Stimulated activated CD4-positive, alpha-beta T cell treated with anti-CD3 and anti-CD28 coated beads, Interleukin-12 subunit alpha, Interleukin-12 subunit beta, amount 100 ng/mL, for 48 hours (primary cell): ENCODE measurements at regions not wholly inside any gene's neighbourhood (a gene's known extent, or its start where the extent isn't known, plus 50 kb on each side); places are given as distances from the start of the nearest gene placed in this dataset.

Experiments
- DNase-seq, 3 donors: peaks; one replicate each; pipeline ENCODE4 v3.0.0-alpha.2; 2020; ENCODE audit warnings: low read depth in 2 of 3, low spot score in 1 of 3

DNA sequence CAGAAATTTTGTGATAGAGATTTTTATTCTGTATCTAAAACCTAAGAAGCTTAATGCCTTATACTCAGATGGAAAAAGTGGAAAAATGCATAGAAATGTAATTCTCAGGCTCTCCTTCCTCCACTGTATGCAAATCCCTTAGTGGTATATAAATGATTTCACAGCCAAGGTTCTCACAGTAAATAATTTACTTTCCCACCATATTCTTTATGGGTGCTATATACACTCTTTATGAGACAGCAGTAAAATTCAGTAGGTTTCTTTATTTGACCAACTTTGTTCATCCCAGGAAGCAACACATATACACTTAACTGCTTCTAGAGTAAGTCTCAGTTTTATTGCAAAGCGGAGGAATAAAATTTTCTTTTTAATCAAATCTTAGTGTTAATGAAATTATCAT is 1399.7 kb downstream of the PCDH7 start:
- DNase-seq: no peak

GRCh38 chr4:32128549-32128948 is 1408.4 kb downstream of the PCDH7 start:
- no peak for DNase-seq

DNA sequence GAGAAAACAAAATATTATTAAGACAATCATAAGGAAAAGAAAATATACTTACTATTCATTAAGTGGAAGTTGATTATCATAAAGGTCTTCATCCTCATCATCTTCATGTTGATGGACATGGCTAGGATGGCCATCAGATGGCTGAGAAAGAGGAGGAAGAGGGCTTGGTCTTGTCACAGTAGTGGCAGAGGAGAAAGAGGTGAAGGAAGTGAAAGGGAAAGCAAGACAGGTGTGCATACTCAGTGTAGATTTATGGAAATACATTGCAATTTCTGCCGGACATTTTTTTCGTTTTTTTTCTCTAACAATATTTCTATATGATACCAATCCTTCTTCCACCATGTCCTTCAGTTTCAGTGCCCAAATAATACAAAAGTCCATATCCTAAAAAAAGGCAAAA is 1409.8 kb downstream of the PCDH7 start:
- no peak for DNase-seq

- DNase-seq: no peak
Measured at GRCh38 chr4:32133141-32133540, 1413.0 kb downstream of the PCDH7 start.

DNA sequence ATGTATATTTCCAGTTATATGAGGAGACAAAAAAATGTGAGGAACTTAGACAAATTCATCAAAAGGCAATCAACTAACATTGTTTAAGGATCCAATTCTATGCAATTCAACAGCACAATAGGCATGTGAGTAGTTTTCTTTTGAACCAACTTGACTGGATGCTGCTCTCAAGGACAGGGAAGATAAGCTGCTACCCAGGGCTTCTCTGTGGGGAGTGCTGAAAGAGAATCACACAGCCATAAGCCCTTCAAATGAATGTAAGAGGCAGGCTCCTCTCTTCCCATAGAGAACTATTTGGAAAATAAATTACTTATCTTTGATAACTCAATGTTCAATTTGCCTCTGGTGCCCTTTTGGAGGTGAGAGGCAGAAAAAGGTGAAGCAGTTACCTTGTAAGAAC is 1413.6 kb downstream of the PCDH7 start:
- no peak for DNase-seq

DNA sequence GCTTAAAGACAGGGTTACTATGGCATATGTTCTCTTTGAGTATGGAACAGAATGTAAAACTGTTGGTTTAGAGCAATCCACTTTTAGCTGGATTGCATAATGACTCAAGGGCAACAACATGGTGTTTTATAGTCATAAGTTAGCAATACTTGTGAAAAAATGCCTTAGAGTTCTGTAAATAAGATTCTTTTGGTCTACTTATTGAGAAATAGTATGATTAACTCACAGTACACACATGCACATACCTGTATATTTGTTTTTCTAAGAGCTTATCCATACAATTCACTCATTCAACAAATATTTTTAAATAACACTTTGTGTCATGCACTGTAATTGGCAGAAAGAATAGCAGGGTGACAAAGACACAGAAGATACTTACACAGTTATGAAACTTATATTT is 1415.5 kb downstream of the PCDH7 start:
- DNase-seq: no peak

DNA sequence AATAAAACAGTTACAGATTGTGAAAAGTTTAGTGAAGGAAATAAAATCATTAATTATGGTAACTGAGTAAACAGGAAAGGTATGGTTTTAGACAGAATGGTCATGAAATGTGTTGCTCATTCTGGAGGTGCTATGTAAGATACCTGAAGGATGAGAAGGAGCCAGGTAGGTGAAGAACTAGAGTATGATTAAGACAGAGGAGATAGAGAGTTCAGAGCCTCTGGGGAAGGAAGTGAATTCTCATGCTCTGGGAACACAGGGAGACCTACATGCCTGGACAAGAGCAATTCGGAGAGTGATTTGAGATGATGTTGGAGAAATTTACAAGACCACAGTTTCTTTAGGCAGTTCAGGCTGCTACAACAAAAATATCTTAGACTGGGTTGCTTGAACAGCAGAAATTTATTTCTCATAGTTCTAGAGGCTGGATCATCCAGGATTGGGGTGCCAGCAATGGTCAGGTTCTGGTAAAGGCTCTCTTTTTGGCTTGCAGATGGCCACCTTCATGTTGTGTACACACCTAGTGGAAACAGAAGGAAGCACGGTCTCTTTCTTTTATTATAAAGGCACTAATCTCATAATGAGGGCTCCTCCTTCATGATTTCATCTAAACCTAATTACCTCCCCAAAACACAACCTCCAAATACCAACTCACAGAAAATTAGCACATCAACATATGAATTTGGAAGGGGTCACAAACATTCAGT is 1416.1 kb downstream of the PCDH7 start:
- DNase-seq: no peak

GRCh38 chr4:32140636-32141035 is 1420.5 kb downstream of the PCDH7 start:
- no peak for DNase-seq

DNA sequence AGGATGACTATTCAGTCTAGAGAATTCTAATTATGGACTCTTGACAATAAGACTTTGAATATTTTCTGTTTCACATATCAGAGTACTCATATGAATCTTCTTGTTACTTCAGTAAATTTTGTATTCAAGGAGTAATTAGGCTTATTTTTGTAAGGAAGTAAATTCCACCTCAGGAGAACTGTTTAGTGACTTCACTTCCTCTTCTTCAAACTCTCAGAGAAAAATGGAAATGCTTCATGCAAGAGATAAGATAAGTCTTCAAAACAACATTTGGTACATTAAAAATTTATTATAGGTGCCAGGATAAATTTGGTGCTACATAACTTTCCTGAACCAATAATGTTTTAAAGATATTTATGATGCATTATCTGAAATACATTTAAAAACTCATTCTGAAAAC is 1421.9 kb downstream of the PCDH7 start:
- no peak for DNase-seq

GRCh38 chr4:32145987-32146386 is 1425.8 kb downstream of the PCDH7 start:
- DNase-seq: no peak

DNA sequence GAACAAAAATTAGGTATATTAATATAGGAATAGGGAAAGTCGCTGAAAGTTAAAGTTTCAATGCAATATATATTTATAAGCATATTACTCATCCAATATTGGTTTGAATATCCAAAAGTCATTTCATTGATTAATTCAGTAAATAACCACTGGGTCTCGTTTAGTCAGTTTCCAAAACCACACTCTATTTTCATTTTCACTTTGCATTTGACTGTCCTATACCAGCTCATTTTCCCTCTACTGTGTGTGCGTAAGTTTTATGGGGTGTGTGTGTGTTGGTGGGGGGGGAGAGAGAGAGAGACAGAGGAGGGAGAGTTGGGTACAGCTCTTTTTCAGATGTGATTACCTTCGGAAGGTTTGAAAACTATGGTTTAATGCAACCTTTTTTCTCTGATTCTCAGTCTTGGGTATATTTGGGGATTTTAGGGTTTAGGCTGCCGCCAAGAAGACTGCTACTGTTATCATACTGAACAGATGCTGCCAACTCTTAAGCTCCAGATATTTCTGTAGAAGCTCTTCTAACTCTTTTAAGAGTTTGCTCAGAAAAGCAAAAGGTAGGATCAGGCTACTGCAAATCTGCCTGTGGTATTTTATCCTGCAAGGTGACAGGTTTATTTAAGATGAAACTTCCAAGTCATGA is 1427.4 kb downstream of the PCDH7 start:
- no peak for DNase-seq

DNA sequence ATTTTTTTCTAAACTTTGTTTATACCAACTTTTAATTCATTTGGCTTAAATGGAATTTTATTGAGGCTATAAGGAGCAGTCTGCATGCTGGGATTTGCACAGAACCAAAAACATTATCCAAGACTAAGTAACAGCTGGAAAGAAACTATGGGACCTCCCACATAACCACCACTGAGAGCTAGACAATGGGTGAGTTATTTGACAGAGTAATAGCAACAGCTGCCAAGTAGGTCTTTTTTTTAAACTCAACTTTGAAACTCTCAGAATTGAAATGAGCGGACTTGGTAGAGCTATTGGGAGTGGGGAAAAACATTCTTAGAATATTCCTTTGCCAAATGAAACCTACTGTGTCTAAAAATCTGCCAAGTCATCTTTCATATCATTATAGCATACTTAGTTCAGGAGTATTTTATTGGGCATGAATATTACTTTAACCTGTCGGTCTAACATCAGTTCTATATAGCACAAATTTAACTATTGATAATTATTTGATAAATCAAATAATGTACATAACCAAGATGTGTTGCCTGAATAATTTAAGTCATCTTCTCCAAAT is 1428.0 kb downstream of the PCDH7 start:
- no peak for DNase-seq

DNA sequence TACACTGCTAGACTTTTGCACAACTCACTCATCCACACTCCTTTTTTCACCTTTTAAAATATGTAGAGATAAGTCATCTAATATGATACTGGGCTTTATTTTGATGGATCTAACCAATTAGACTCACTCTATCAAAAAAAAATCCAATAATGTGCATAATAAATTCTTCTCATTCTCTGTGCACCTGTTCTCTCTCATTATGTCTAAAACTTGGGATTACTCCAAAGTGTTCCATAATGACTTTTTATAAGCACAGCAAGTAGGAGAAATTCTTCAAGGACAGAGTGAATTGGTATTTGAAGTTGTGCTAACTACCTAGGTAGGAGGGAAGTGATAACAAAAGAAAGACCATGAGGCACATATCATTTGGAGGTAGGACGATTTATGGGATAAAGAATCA is 1438.8 kb downstream of the PCDH7 start:
- DNase-seq: no peak

- DNase-seq: no peak
Measured at GRCh38 chr4:32161392-32161791, 1441.2 kb downstream of the PCDH7 start.

DNA sequence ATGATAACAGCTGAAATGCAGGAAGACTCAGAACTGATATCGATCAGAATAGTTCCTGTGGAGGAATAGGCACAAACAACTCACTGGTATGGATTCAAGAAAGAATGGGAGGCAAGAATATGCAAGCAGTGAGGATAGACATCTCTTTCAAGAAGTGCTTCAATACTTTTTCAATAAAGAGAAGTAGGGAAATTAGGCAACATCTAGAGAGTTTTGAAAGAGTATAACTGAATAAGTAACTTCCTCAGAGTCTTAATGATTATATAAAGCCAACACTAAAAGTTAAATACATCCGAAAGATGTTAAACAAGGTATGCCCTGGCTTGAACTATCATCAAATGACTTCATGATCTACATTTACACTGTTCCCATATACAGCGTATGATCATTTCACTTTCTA is 1443.0 kb downstream of the PCDH7 start:
- no peak for DNase-seq

DNA sequence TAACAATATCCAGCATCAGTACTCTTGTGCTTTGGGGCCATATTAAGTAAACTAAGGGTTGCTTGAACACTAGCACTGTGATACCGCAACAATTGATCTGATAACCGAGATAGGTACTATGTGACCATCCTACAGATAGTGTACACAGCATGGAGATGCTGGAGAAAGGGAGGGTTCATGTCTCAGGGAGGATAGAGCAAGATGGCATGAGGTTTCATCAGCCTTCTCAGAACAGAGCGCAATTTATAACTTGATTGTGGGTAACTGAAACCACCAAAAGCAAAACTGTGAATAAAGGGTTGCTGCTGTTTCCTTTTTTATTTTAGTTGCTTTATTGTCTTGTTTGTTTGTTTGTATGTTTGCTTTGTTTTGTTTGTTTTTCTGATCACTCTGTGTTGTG is 1449.7 kb downstream of the PCDH7 start:
- DNase-seq: no peak

DNA sequence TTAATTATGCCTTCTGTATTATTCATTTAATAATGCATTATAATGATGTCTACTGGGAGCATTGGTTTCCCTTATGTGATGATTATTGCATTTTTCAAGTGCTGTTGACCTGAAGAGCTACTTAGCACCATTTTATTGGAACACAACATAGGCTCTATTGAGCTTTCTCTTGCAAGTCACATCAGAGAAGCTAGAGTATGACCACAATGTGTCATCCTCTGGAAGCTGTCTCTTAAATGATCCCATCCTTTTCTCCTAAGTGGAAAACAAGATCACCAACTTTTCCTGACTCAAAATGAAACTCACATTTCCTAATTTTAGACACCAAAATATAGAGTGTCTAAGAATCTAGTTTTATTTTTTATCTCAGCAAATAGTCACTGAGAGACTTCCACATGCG is 1451.9 kb downstream of the PCDH7 start:
- no peak for DNase-seq

DNA sequence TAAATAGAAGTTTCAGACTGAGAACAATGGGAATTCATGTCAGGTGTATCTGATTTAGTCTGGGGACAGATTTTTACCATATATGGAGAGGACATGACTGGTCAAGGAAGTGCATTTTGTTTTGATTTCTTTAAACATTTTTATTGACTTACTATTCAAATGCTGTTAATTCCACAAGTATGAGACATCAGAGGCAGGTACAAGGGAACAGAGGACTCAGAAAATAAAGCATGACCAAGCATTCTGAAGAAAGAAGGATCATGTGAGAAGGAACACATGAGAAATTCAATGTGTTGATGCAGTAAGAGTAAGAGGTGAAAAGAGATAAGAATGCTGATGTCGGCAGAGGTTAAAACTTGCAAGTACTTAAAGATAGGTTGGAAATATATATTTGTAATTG is 1452.6 kb downstream of the PCDH7 start:
- no peak for DNase-seq

- DNase-seq: no peak
Measured at GRCh38 chr4:32180086-32180485, 1459.9 kb downstream of the PCDH7 start.

DNA sequence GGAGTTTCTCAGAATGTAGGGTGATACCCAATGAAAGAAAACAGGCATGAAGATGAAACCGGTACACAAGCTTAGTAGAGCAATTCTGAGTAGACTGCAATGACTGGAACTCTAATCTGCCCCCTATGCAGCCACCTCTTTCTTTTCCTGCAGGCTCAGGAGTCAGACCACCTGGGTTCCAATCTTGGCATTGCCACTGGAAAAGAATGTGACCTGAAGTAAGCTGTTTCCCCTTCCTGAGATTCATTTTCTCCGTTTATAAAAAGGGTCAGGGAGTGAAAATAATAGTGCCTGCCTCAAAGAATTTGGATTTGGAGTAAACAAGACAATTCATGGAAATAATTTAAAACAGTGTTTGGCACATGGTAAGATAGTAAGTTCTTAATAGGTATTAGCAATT is 1464.0 kb downstream of the PCDH7 start:
- DNase-seq: no peak

DNA sequence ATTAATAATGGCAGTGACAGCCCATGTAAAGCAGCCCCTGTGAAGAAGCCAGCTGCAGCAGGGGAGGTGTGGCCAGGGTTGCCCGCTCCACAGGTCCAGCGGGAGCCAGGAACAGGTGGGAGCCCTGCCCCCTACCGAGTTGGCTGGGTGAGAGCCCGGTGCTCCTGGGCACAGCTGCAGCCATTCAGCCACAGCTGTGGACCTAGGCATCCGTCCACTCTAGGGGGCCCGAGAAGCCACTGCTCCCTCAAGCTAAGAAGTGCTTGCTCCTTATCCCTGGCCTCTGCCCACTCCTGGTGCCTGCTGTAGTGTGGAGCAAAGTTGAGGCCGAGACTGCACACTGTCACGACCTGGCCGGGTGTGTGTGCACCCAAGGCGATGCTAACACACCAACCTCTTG is 1469.0 kb downstream of the PCDH7 start:
- no peak for DNase-seq

DNA sequence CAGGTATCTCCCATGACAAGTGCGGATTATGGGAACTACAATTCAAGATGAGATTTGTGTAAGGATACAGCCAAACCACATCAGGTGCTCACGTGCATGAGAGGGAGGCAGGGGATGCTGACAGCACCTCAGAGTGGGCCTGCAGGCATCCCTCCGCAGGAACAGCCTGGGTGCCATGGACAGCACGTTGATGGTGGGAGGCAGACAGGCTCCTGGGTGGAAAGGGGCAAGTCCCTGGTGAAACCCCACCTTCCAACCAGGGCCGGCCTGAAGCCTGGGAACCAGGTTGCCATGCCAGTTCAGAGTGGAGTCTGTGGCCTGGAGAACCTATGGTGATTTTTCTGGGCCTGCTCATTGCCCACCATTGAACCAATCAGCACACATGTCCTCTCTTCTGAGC is 1469.6 kb downstream of the PCDH7 start:
- DNase-seq: no peak

DNA sequence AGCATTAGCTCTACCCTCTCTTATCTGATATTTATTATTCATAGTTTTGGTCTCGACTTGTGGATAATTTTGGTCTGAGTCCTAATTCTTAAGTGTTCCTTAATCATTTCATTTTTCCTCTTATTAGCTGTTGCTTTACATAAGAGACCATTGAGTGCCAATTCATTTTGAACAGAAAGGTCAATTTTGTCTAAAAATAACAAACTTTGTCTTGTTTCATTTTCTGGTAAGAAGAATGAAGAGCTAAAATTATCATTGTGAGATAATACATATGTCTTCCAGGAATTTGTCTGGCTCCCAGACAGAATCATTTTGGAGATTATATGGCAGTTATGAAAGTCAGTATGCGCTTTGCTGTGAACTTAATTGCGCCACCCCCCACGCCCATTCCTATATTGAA is 1471.8 kb downstream of the PCDH7 start:
- DNase-seq: no peak
